DMS153 (cell line): ENCODE measurements at regions not wholly inside any gene's neighbourhood (a gene's known extent, or its start where the extent isn't known, plus 50 kb on each side); places are given as distances from the start of the nearest gene placed in this dataset.
A peak's percentile ranks its signal among the peaks of the same experiment; 100 is the strongest.

Source experiments
- DNase-seq: peaks from one replicate; lab custom pipeline; 2025; lab: John Stamatoyannopoulos, UW

DNA sequence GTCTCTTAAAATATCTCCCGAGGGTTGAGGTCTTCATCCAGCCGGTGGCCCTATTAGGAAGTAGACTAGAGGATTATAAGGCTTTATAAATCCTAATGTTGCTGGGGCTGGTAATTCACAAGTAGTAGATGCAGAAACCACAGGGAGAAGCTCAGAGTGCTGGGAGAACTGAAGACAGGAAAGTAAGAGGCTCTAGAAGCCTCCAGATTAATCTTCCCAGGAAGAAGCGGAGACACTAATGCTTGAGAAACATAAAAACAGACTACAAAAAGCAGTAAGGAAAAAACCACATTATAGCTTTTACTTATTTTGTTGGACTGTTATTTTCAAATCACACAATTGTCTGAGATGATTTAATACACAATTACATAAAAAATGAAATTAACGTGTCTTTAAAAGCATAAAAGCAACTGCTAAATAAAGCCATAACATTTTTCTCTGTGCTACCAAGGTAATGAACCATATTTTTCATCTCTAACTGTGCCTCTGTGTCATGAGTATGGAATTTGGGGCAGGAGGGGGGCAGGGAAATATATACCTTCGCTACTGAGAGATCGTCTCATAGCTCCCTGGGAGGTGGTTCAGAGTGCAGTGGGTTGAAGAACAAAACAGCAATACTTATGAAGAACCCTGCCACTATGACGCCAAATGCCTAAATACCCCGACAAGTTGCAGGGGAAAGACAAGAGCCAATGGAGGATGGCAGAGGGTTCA is 806.2 kb upstream of the WWC1 start:
- no peak for DNase-seq

- DNase-seq, result no peak
Measured at GRCh38 chr5:167488371-167488770, 803.1 kb upstream of the WWC1 start.

GRCh38 chr5:167489202-167489601 is 802.2 kb upstream of the WWC1 start:
- DNase-seq, result no peak

GRCh38 chr5:167503926-167504720 is 787.3 kb upstream of the WWC1 start:
- DNase-seq, result no peak

DNA sequence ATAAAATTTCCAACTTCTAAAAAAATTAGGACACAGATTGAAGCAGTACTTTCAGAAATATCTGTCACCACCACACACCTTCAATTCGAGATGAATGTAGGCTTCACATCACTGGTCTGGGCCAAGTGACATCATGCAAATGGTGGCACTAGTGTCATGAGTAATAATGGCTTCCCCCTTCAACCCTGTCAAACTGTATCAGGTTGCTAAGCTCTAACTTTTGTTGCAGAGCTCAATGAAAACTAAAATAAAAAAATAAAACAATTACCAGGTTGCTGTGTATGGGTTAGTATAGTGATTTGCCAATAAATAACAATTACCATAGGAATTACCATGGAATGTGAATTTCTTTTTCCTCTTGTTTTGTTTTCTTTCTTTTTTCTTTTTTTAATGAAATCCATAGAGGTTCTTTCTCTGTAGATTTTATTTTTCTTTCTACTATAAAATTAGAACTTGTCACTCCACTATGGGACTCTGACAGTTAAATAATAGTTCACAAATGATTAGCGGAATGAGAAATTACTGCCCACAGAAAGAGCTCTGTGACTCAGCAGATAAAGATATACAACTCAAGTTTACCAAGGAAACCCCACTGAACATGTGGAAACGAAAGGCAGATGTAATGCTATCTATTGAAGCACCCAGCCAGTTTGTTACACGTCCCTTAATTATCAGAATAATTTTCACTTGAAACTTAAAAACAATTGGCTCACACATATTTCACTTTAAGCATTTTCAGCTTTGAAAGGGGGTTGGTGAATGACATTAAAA is 783.8 kb upstream of the WWC1 start:
- DNase-seq, result no peak

GRCh38 chr5:167509076-167509475 is 782.4 kb upstream of the WWC1 start:
- no peak for DNase-seq

- DNase-seq, result no peak
Measured at GRCh38 chr5:167511276-167511675, 780.2 kb upstream of the WWC1 start.

GRCh38 chr5:167512111-167512510 is 779.3 kb upstream of the WWC1 start:
- no peak for DNase-seq

GRCh38 chr5:167513381-167513780 is 778.1 kb upstream of the WWC1 start:
- peak; percentile 55 for DNase-seq

- no peak for DNase-seq
Measured at GRCh38 chr5:167514461-167514860, 777.0 kb upstream of the WWC1 start.

DNA sequence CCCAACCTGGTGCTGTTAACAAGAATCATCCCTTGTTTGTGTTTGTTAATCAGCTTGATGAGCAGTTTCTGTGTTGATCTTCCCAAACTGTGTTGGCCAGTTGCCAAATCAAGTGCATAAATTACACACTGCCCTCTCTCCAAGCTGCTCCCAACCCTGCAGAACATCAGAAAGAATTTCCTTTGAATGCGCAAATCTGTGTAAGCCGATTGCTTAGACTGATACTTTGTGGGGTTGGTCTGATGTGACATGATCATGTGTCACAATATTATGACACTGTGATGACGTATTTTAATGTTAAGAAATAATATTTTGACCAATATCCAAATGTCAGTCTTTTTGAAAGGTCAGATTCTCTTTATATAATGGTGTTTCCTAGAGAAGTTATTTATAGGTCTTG is 766.4 kb upstream of the WWC1 start:
- no peak for DNase-seq

GRCh38 chr5:167528651-167529050 is 762.8 kb upstream of the WWC1 start:
- no peak for DNase-seq

DNA sequence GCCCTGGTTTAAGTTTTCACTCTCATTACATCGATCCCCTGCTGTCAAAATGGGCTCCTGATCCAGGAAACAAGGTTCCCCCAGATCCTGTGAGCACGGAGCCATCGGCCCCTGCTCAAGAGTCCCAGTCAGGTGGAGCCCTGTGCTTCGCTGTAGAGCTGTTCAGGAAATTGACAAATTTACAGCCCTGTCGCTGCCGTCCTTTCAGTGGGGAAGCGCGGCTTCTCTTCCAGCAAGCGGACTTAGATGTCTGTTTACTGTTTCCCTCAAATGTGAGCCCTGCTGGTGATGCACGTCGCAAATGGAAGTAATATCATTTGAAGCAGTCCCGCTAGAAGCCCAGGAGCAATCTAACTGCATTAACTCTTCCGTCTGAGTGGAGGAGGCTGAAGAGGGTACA is 760.9 kb upstream of the WWC1 start:
- no peak for DNase-seq

GRCh38 chr5:167533814-167534795 is 757.3 kb upstream of the WWC1 start:
- no peak for DNase-seq

GRCh38 chr5:167539747-167540146 is 751.7 kb upstream of the WWC1 start:
- no peak for DNase-seq

DNA sequence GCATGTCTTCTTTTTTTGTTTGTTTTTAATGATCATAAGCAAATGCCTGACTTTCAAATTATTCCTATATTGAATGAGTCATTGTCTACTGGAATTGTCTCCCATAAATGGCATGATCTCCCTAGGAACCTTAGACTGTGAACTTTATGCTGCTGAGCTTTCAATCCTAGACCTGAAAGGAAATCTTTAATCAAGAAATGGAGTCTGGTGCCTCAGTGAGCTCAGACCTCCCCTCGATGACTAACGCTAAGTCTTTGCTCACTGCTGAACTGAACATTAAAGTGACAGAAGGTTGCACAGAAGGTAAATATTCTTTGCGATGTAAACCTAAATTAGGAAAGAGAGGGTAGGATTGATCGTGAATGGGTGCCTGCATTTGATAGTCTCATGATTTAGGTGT is 745.2 kb upstream of the WWC1 start:
- no peak for DNase-seq

GRCh38 chr5:167552356-167552755 is 739.1 kb upstream of the WWC1 start:
- DNase-seq, result no peak

DNA sequence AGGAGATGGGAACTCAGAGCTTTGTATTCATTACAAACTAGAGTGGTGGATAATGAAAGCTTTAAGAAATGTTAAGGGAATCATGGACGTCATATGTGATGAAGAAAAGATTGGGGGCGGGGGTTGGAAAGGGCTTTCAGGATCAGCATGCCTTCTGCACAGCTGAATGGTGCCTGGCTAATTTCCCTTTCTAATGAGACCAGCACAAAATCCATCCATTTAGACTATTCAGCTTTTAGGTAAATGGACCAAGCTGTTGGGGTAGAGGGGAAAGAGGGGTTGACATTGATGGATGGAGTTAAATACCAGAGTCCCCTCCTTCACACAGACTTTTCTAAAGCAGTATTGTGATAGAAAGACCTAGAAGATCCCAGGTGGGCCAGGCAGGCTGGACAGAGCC is 737.9 kb upstream of the WWC1 start:
- DNase-seq, result no peak

- DNase-seq, result no peak
Measured at GRCh38 chr5:167554564-167555290, 736.7 kb upstream of the WWC1 start.

- DNase-seq, result no peak
Measured at GRCh38 chr5:167555565-167556166, 735.8 kb upstream of the WWC1 start.

GRCh38 chr5:167557359-167557758 is 734.1 kb upstream of the WWC1 start:
- DNase-seq, result no peak
